H54 (cell line): ENCODE measurements at regions not wholly inside any gene's neighbourhood (a gene's known extent, or its start where the extent isn't known, plus 50 kb on each side); places are given as distances from the start of the nearest gene placed in this dataset.

Source experiments
- DNase-seq: peaks from one replicate; pipeline ENCODE4 v3.0.0; 2011; ENCODE audit warnings: low spot score, mixed read lengths; ENCODE audit not compliant: insufficient read length
- FAIRE-seq: peaks from 3 replicates; lab custom pipeline; 2011; peaks lifted over from hg19 to GRCh38; lab: Jason Lieb, UNC
- POLR2A ChIP-seq: IDR thresholded peaks from 2 replicates; pipeline ENCODE4 v1.6.1; 2011; ENCODE audit warnings: low read depth, mild to moderate bottlenecking, low read length

- FAIRE-seq (no peak), DNase-seq (no peak)
- TF ChIP-seq POLR2A: no peak
Measured at GRCh38 chr5:135650081-135650480, 71.3 kb upstream of the CXCL14 start.

DNA sequence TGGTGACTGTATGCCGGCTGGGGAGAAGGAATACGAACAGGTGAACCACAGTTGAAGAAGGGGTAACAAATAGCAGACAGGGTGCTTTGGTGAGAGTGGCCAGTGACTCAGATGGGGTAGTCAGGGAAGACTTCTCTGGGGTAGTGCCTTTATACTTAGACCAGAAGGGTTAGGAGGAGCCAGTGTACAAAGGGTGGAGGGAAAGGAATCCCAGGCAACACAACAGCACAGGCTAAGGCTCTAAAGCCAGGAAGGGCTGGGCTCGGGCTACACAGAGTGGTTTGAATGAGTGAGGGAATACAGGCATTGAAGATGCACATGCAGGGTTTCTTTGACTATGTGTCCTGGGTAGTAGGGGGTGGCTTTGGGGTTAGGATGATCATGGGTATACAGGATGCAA, 70.6 kb upstream of the CXCL14 start:
- no peak for FAIRE-seq
- TF ChIP-seq POLR2A: no peak
- no peak for DNase-seq

DNA sequence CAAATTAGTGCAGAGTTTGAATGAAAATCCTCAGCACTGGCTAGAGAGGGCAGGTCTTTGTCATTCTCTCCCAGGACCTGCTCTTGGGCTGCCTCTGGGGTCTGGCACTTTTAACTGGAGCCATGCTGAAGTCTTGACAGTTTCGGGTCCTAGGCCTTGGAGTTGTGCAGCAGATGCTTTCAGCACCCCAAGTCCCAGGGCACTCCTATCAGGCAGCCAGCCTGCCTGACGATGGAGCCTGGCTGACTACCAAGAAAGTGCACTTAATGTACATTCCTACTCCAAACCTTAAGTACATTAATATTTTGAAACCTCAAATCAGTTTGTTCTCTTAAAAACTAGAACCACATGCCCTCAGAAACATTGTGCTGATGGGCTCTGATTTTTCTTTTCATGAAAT, 69.3 kb upstream of the CXCL14 start:
- FAIRE-seq (no peak), DNase-seq (no peak)
- TF ChIP-seq POLR2A: no peak

DNA sequence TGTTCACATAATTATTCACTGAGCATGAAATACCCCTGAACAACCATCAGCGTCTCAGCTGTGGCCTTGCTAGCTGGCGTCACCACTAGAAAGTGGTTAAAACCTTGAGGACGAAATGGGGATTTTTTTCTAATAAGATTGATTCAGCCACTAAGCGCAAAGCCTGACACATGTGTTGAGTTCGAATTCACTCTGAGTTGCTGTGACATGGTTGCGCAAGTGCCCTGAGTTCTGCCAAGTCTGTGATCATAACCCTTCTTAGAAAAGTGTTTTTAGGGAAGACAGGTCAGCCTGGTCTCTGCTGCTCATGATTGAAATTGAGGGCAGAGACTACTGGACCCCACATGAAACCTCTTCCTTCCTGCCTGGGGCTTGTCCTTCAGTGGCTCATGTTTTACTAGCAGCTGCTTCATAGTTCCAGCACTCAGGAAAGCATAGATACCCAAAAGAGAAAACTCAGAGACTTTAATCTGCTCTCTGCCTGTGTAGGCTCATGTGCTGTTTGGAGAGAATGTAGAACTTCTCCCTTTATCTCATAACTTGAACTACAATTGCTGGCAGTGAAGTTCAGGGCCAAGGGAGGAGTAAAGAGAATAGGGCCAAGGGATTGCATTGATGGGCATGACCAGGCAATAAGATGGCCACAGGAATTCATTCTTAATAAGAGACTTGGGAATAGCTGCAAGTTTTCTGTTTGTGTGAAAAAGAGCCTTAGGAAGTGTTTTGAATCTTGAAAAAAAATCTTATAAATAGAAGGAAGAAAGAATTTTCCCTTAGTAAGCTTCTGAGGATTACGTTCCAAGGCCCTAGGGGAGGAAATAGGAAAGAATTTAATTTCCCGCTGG, 66.8 kb upstream of the CXCL14 start:
- DNase-seq: no peak
- no peak for TF ChIP-seq POLR2A
- FAIRE-seq: no peak

DNA sequence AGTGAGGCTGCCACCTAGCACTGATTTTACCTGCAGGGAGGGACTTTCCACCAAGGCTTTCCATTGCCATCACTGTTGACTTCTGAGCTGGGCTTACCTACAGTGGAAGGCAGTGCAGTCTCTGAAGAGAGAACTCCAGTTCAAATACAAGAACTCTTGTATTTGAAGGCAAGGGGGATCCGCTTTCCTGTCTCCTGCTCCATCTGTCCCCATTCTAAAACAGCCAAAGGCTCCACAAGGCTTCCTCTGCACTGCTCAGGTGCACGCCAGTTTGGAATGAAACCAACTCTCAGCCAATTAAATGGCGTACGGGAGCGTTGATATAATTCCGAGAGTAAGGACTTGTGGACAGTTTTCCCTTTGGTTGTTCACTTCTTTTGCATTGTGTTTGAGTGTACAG, 66.0 kb upstream of the CXCL14 start:
- DNase-seq: no peak
- no peak for FAIRE-seq
- TF ChIP-seq POLR2A: no peak

DNA sequence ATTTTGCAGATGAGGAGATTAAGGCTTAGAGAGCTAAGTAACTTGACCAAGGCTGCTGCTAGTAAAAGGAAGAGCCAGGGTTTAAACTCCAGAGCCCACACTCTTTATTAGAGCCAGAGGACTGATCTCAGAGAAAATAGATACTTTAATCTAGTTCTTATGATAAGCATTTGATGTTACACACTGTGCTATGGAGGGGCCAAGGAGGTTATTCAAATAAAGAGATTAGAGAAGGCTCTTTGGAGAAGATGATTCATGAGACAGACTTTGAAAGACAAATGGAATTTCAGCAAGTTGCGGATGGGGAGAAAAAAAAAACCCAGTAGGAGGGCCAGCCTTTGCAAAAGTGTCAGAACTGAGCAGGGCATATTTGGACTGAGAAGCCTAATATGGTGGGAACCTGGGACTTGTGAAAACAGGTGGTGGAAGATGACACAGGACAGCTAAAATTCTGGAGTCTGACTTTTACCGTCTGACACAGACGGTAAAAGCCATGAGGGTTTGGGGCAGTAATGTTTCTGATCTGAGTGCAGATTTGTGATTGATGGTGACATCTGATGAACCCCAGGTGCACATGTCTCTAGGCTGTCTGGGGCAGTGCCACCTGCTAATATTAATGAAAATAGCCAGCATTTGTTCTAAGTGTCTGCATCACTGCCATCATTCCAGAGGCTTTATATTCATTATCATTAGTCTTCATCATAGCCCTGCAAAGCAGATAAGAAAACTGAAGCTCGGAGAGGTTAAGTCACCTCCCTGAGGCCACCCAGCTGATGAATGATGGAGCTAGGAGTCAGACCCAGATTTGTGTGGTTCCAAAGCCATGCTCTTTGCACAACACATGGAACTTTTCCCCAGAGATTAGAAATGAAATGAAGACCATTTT, 65.3 kb upstream of the CXCL14 start:
- FAIRE-seq (no peak), DNase-seq (no peak)
- TF ChIP-seq POLR2A: no peak

DNA sequence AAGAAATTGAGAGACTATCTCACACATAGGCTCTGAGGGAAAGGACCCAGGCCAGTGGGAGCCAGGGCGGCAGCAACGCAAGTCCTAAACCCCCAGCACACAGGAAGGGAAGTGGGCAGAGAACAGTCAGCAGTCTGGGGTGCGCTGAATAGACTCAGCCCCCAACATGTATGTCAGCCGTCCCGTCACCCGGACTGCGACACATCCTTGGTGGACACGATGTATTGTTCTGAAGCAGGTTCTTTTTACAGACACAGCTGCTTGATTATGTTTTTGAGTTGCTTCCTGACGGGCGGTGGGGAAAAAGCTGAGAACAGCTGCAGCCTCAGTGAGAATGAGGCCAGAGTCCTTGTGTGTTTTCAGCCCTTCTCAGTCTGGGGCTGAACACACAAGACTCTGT, 64.1 kb upstream of the CXCL14 start:
- no peak for TF ChIP-seq POLR2A
- FAIRE-seq (no peak), DNase-seq (no peak)

DNA sequence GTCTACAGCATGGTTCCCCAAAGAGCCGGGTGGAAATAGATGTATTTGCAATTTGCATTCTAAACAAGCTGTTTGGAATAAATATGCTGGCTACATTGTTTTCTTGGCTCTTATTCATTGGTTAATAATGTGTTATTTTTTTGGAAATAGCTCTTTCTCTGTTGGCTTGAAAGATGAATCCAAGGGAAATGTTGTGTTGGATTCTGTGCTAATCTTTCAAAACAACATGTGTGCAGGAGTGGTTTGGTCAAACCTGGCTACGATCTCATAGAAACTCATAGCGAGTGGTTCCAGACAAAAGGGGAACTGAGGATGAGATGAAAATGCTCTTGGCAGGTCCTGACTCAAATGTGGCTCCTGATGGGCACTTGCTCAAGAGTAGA, 63.7 kb upstream of the CXCL14 start:
- no peak for DNase-seq
- no peak for FAIRE-seq
- no peak for TF ChIP-seq POLR2A

DNA sequence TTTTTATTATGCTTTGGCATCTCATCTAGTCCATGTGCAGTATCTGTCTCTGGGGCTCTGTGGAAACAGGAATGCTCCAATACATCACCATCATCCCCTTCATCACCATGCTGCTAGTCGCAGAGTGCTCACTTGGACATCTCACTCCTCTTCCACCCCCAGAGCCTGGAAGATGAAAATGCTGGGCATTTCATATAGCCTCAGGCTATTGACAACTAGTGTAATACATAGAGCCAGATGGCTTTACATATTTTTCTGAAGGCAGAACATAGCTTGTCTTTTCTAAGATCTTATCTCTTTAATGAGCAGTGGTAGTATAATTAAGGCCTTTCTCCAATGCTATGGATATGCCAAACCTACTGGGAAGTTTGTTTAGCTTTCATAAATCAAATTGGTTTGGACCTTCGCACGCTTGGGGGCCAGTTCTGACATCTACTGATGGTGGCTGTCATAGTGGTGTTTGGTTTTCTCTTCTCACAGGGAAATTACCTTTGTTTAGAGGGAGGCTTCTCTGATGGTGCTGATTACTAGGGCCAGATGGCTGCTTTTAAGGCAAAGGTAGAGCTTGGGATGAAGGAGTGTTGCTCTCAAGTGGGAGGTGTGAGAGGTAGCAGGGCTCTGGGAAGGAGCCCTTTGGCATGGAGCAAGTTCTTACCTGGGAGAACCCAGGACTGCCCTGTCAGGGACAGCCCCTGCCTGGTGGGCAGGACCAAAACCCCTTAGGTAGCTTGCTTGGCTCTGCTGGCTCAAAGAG, 63.1 kb upstream of the CXCL14 start:
- DNase-seq (no peak), FAIRE-seq (no peak)
- TF ChIP-seq POLR2A: no peak

- FAIRE-seq (no peak), DNase-seq (no peak)
- no peak for TF ChIP-seq POLR2A
Measured at GRCh38 chr5:135641319-135641718, 62.5 kb upstream of the CXCL14 start.

DNA sequence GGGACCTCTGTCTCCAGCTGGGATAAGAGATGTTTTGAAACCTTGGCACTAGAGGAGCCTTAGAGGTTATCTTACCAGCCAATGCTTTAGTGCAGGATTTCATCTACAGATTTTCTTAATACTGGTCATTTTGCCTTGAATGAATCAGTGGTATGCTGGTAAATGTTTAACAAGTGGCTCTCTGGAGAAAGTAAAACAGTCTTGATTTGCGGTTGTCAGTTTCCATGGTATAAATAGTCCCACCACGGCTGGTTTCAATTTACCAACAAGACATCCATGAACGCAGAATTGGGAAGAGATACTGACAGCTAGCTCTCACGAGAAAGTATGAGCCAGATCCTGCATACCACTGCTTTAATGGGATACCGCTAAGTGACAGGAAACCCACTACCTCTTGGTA, 56.7 kb upstream of the CXCL14 start:
- FAIRE-seq: no peak

DNA sequence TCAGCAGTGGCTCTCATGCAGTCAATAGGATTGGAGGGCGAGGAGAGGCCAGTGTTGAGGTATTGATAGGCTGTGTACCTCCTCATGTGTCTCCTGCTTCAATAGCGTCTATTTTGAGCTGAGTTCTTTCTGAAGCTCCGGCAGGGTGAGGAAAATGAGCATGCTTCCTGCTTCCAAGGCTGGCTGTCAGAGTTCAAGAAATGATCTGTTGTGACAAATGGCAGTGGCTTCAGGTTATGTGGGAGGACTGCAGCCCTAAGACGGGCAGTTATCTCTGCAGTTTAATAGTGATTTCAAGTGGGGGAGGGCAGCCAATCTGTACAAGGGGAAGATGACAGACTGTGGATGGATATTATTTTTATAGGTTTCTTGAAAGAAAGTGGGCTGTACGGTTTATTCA, 54.0 kb upstream of the CXCL14 start:
- no peak for TF ChIP-seq POLR2A
- FAIRE-seq: no peak
- DNase-seq: no peak

More for the DNA sequence above, 56.7 kb upstream of the CXCL14 start:
- no peak for TF ChIP-seq POLR2A
- no peak for DNase-seq

DNA sequence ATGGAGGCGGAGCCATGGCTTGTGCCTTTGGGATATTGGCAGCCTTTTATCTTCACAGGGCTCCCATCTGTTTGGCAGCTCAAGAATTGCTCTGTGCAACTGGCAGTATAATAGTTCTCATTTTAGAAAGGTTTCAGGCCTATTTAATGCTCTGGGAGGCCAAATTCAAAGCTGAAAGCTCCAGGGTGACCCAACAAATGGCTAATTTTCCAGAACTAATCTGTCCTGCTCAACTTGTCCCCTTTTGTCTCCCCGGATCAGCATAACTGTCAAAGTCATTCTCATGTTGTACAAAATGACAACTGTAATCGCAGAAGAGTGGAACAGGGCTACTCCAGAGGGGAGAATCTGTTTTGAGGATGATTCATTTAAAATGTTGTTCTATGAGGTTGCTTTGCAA, 52.6 kb upstream of the CXCL14 start:
- DNase-seq (no peak), FAIRE-seq (no peak)

GRCh38 chr5:135629666-135630065, 50.9 kb upstream of the CXCL14 start:
- no peak for FAIRE-seq
- no peak for TF ChIP-seq POLR2A

More for the DNA sequence above, 52.6 kb upstream of the CXCL14 start:
- no peak for TF ChIP-seq POLR2A

More at GRCh38 chr5:135629666-135630065, 50.9 kb upstream of the CXCL14 start:
- DNase-seq: no peak
